MM.1S (cell line): ENCODE measurements at regions not wholly inside any gene's neighbourhood (a gene's known extent, or its start where the extent isn't known, plus 50 kb on each side); places are given as distances from the start of the nearest gene placed in this dataset.

ENCODE experiments used
- EZH2 ChIP-seq: fragments of 300-600 bp; sonication (generic); optimal IDR thresholded peaks from 2 replicates; pipeline ENCODE3; 2017; ENCODE audit warnings: low read depth, mild to moderate bottlenecking, antibody characterized with exemption, low read length, mixed read lengths
- EZH2phosphoT487 ChIP-seq: fragments of 300-600 bp; sonication (generic); IDR thresholded peaks from 2 replicates; pipeline ENCODE4 v1.6.1; 2018; ENCODE audit warnings: antibody characterized with exemption, low read length
- TF ChIP-seq, protein P1 (sequence below): fragments of 300-600 bp; sonication (generic); IDR thresholded peaks from 2 replicates; pipeline ENCODE4 v1.5.1; 2016; ENCODE audit warnings: antibody characterized with exemption, low read length, mixed read lengths

DNA sequence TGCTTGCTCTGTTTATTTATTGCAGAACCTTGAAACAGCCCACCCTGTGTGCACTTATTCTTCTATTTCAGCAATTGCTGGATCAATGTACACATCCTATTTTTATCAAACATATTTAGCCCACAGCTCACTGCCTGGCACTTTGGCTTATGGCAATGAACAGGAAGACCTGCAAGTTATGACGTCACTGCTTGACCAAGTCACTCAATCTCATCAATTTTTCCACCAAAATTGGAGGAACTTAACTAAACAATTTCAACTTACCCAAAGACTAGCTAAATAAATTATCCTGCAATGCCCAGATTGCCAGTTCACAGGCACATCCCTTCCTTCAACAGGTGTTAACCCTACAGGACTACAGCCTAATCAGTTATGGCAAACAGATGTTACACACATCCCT, 89.3 kb downstream of the FSCB start:
- TF ChIP-seq EZH2, result no peak
- no peak for TF ChIP-seq EZH2phosphoT487
- TF ChIP-seq, protein P1, sequence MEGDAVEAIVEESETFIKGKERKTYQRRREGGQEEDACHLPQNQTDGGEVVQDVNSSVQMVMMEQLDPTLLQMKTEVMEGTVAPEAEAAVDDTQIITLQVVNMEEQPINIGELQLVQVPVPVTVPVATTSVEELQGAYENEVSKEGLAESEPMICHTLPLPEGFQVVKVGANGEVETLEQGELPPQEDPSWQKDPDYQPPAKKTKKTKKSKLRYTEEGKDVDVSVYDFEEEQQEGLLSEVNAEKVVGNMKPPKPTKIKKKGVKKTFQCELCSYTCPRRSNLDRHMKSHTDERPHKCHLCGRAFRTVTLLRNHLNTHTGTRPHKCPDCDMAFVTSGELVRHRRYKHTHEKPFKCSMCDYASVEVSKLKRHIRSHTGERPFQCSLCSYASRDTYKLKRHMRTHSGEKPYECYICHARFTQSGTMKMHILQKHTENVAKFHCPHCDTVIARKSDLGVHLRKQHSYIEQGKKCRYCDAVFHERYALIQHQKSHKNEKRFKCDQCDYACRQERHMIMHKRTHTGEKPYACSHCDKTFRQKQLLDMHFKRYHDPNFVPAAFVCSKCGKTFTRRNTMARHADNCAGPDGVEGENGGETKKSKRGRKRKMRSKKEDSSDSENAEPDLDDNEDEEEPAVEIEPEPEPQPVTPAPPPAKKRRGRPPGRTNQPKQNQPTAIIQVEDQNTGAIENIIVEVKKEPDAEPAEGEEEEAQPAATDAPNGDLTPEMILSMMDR, result no peak
